Astrocyte (in vitro differentiated cells and primary cell): ENCODE measurements at regions not wholly inside any gene's neighbourhood (a gene's known extent, or its start where the extent isn't known, plus 50 kb on each side); places are given as distances from the start of the nearest gene placed in this dataset.

ENCODE experiments used
- DNase-seq: peaks from one replicate; pipeline ENCODE4 v3.0.0-alpha.2; 2010; ENCODE audit warnings: low read depth
- FAIRE-seq: peaks from 2 replicates; lab custom pipeline; 2011; peaks lifted over from hg19 to GRCh38; lab: Jason Lieb, UNC
- H2AFZ ChIP-seq: 2 replicates; pipeline ENCODE4 v1.6.0; 2012; ENCODE audit warnings: low read depth, low read length, inconsistent platforms
- H3K27ac ChIP-seq: 2 replicates; pipeline ENCODE4 v1.5.1; 2011; ENCODE audit warnings: low read depth, low read length, inconsistent platforms
- H3K27me3 ChIP-seq: 2 replicates; pipeline ENCODE4 v1.6.0; 2011; ENCODE audit warnings: low read length, inconsistent platforms; ENCODE audit not compliant: insufficient read depth
- H3K36me3 ChIP-seq: 2 replicates; pipeline ENCODE4 v1.5.1; 2011; ENCODE audit warnings: low read length, inconsistent platforms; ENCODE audit not compliant: insufficient read depth
- H3K4me1 ChIP-seq: 2 replicates; pipeline ENCODE4 v1.5.1; 2011; ENCODE audit warnings: low read length, inconsistent platforms; ENCODE audit not compliant: insufficient read depth
- H3K4me2 ChIP-seq: 2 replicates; pipeline ENCODE4 v1.6.0; 2012; ENCODE audit warnings: low read length, inconsistent platforms
- H3K4me3 ChIP-seq: 2 replicates; pipeline ENCODE4 v1.5.1; 2011; ENCODE audit warnings: low read depth, mild to moderate bottlenecking, low read length, inconsistent platforms; ENCODE audit not compliant: insufficient read depth
- H3K79me2 ChIP-seq: 2 replicates; pipeline ENCODE4 v1.6.0; 2012; ENCODE audit warnings: mild to moderate bottlenecking, low read length, inconsistent platforms; ENCODE audit not compliant: insufficient read depth
- H3K9ac ChIP-seq: 2 replicates; pipeline ENCODE4 v1.6.0; 2012; ENCODE audit warnings: mild to moderate bottlenecking, low read length, inconsistent platforms
- H3K9me3 ChIP-seq: 2 replicates; pipeline ENCODE4 v1.5.1; 2012; ENCODE audit warnings: low read depth, mild to moderate bottlenecking, low read length, inconsistent platforms; ENCODE audit not compliant: insufficient read depth
- H4K20me1 ChIP-seq: 2 replicates; pipeline ENCODE4 v1.6.0; 2012; ENCODE audit warnings: low read length, inconsistent platforms; ENCODE audit not compliant: insufficient read depth
- H3K27ac Mint-ChIP-seq: one replicate; pipeline ENCODE4 v1.8.0; 2021; ENCODE audit warnings: mild to moderate bottlenecking, mixed read lengths; ENCODE audit not compliant: unreplicated experiment
- H3K27me3 Mint-ChIP-seq: one replicate; pipeline ENCODE4 v1.8.0; 2021; ENCODE audit warnings: low read depth, mixed read lengths; ENCODE audit not compliant: unreplicated experiment
- H3K36me3 Mint-ChIP-seq: one replicate; pipeline ENCODE4 v1.8.0; 2021; ENCODE audit warnings: low read depth, mixed read lengths; ENCODE audit not compliant: unreplicated experiment
- H3K4me1 Mint-ChIP-seq: one replicate; pipeline ENCODE4 v1.8.0; 2021; ENCODE audit warnings: low read depth, mixed read lengths; ENCODE audit not compliant: unreplicated experiment
- H3K4me3 Mint-ChIP-seq: one replicate; pipeline ENCODE4 v1.8.0; 2021; ENCODE audit warnings: mild to moderate bottlenecking, moderate library complexity, mixed read lengths; ENCODE audit not compliant: unreplicated experiment
- H3K9me3 Mint-ChIP-seq: one replicate; pipeline ENCODE4 v1.8.0; 2021; ENCODE audit warnings: mild to moderate bottlenecking, mixed read lengths; ENCODE audit not compliant: unreplicated experiment
- CTCF ChIP-seq: IDR thresholded peaks from 2 replicates; pipeline ENCODE4 v1.5.1; 2011; ENCODE audit warnings: low read depth, mild to moderate bottlenecking, inconsistent platforms, low read length, moderate library complexity; ENCODE audit not compliant: insufficient read depth
- EZH2 ChIP-seq: IDR thresholded peaks from 2 replicates; pipeline ENCODE4 v1.6.1; 2012; ENCODE audit warnings: mild to moderate bottlenecking, low read length, inconsistent platforms; ENCODE audit not compliant: insufficient read depth

DNA sequence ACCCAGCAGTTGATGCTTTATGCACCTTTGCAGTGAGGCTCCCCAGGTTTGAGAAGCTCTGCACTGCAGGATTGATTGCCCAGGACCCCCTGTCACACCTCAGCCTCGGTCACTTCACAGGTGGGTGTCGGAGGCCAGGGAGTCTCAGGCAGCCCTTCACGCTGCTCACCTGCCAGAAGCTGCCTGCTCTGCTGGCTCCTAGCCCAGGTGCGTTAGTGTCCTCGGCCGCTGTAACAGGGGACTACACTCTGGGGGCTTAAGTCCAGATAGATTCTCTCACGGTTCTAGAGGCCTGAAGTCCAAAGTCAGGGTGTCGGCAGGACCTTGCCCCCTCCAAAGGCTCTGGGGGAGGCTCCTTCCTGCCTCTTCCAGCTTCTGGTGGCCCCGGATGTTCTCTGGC lies 79.9 kb downstream of the CPZ start:
- no peak overlapping the region for H2AFZ ChIP-seq
- Mint-ChIP-seq H3K27me3 (peaks cover 62% of the 10 kb centered on the region), H3K9me3 (no peaks in the 10 kb centered on the region), H3K27ac (no peak overlapping the region), H3K36me3 (no peaks in the 10 kb centered on the region), H3K4me3 (no peak overlapping the region), H3K4me1 (no peaks in the 10 kb centered on the region)
- H3K4me2 ChIP-seq = no peak overlapping the region
- no peaks in the 10 kb centered on the region for H3K36me3 ChIP-seq
- H3K27ac ChIP-seq = no peak overlapping the region
- H3K9ac ChIP-seq = no peak overlapping the region
- no peaks in the 10 kb centered on the region for H4K20me1 ChIP-seq
- H3K4me1 ChIP-seq = no peaks in the 10 kb centered on the region
- no peaks in the 10 kb centered on the region for H3K9me3 ChIP-seq
- no peak for TF ChIP-seq CTCF
- TF ChIP-seq EZH2 = no peak
- no peak for DNase-seq
- no peak for FAIRE-seq
- H3K79me2 ChIP-seq = no peaks in the 10 kb centered on the region
- no peak overlapping the region for H3K4me3 ChIP-seq
- H3K27me3 ChIP-seq = no peaks in the 10 kb centered on the region

DNA sequence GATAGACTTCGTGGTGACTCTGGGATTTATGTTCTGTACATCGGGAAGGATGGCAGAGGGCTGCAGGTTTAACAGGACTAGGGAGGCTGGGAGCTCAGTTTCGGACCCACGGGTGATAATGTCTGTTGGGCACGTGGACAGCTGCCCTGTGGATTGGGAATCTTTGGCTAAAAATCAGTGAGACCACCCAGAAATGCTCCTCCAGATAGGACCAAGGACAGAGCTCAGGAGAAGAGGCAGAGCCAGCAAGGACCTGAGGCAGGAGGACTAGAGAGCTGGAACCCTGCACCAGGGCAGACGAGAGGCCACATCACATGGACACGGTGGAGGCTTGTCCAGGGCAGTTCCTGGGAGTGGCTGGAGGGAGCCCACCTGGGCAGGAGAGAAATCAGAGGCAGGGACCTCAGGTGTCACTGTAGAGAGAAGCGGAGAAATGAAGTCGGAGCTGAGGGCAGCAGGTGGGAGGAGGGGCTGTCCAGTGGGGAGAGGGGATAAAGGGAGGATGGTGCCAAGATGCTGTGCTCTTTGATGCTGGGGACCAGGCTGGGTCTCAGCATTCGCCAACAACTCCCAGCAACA lies 79.2 kb downstream of the CPZ start:
- no peak overlapping the region for H3K9ac ChIP-seq
- no peaks in the 10 kb centered on the region for H3K27me3 ChIP-seq
- no peaks in the 10 kb centered on the region for H4K20me1 ChIP-seq
- no peaks in the 10 kb centered on the region for H3K36me3 ChIP-seq
- DNase-seq = no peak
- no peak overlapping the region for H3K4me2 ChIP-seq
- Mint-ChIP-seq H3K27ac (no peak overlapping the region), H3K4me1 (no peaks in the 10 kb centered on the region), H3K27me3 (peaks cover 55% of the 10 kb centered on the region), H3K4me3 (no peak overlapping the region), H3K9me3 (no peaks in the 10 kb centered on the region), H3K36me3 (no peaks in the 10 kb centered on the region)
- H3K9me3 ChIP-seq = no peaks in the 10 kb centered on the region
- H3K27ac ChIP-seq = no peak overlapping the region
- no peak for TF ChIP-seq CTCF
- no peak for TF ChIP-seq EZH2
- no peak for FAIRE-seq
- no peaks in the 10 kb centered on the region for H3K4me1 ChIP-seq
- H2AFZ ChIP-seq = no peak overlapping the region
- H3K4me3 ChIP-seq = no peak overlapping the region
- no peaks in the 10 kb centered on the region for H3K79me2 ChIP-seq
